ENCODE measurements at regions not wholly inside any gene's neighbourhood (a gene's known extent, or its start where the extent isn't known, plus 50 kb on each side); places are given as distances from the start of the nearest gene placed in this dataset.

DNA sequence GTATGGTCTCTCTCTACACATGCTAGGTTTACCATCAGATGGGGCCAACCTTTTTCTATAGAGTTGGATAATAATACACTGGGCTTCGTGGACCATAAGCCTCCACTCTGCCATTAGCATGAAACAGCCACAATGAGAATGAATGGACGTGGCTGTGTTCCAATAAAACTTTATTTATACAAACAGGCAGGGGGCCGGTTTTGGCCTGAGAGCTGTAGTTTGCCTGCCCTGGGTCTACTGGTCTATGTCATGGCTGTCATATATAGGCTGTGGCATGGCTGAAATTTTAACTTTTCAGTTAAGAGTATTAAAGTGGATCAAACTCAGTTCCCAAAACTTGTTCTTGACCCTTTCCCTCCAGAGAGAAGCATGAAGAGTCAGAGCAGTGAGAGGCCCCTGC is 120.3 kb upstream of the MYL2 start:
- H3K4me3 ChIP-seq (ENCODE audit: extremely low read depth, insufficient read depth, low read length, poor library complexity, severe bottlenecking): no peak overlapping the region
- no peak overlapping the region for H3K27ac ChIP-seq (ENCODE audit: low read depth, low read length, severe bottlenecking)
- no peaks in the 10 kb centered on the region for H3K36me3 ChIP-seq (ENCODE audit: control insufficient read depth, insufficient read depth, low read length)
- H3K4me1 ChIP-seq (ENCODE audit: control insufficient read depth, insufficient read depth, low read length, poor library complexity, severe bottlenecking): peaks cover 6% of the 10 kb centered on the region
- H3K9me3 ChIP-seq (ENCODE audit: control insufficient read depth, low read length): no peaks in the 10 kb centered on the region
- 90 to 96% methylated on average over 2 to 3 of the region's 3 CpGs for WGBS, 2 experiments (ENCODE audit: insufficient coverage in 2 of 2)

DNA sequence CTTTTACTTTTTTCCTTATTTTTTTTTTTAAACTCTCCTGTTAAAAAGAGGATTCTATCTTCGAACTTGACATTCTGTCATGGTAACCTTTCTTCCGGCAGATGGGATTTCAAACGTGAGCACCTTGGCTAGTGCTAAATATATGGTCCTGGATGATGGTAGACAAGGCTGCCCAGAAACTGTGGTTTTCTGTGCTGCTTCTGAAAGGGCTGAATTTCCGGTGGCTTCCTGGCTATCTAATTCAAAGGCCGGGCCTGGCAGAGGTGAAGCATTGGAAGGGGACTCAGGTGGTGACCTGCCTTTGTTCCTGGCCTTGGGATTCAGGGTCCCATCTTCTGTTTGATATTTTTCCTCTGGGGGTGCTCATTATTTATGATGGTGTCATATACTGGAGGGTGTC is 118.6 kb upstream of the MYL2 start:
- Histone ChIP-seq H3K4me1 (ENCODE audit: control insufficient read depth, insufficient read depth, low read length, poor library complexity, severe bottlenecking) (peaks cover 14% of the 10 kb centered on the region), H3K4me3 (ENCODE audit: extremely low read depth, insufficient read depth, low read length, poor library complexity, severe bottlenecking) (no peak overlapping the region), H3K9me3 (ENCODE audit: control insufficient read depth, low read length) (no peaks in the 10 kb centered on the region), H3K36me3 (ENCODE audit: control insufficient read depth, insufficient read depth, low read length) (no peaks in the 10 kb centered on the region), H3K27ac (ENCODE audit: low read depth, low read length, severe bottlenecking) (no peak overlapping the region)
- 78 to 91% methylated on average over 5 of the region's 5 CpGs for WGBS, 2 experiments (ENCODE audit: insufficient coverage in 2 of 2)

DNA sequence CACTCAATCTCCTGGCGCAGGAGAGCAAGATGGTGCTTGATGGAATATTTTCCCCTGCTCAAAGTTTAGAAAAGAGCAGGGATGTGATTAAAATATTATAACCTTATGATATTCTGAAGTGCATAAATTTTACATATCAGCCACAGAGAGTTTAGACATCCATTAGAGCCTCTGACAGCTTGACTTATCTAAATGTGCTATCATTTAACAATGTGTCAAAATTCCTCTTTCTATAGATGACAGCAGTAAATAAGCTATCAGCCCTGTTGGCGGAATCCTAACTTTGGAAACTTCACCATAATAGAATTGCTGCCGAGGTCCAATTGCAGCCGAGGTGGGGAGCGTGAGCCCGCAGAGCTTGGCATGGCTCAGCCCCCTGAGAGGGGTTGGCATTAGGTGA is 117.7 kb upstream of the MYL2 start:
- no peaks in the 10 kb centered on the region for H3K9me3 ChIP-seq (ENCODE audit: control insufficient read depth, low read length)
- WGBS, 2 experiments (ENCODE audit: insufficient coverage in 2 of 2): no CpG with 5 or more reads among the region's 6 CpGs
- no peak overlapping the region for H3K27ac ChIP-seq (ENCODE audit: low read depth, low read length, severe bottlenecking)
- no peaks in the 10 kb centered on the region for H3K36me3 ChIP-seq (ENCODE audit: control insufficient read depth, insufficient read depth, low read length)
- peaks cover 14% of the 10 kb centered on the region for H3K4me1 ChIP-seq (ENCODE audit: control insufficient read depth, insufficient read depth, low read length, poor library complexity, severe bottlenecking)
- no peak overlapping the region for H3K4me3 ChIP-seq (ENCODE audit: extremely low read depth, insufficient read depth, low read length, poor library complexity, severe bottlenecking)

DNA sequence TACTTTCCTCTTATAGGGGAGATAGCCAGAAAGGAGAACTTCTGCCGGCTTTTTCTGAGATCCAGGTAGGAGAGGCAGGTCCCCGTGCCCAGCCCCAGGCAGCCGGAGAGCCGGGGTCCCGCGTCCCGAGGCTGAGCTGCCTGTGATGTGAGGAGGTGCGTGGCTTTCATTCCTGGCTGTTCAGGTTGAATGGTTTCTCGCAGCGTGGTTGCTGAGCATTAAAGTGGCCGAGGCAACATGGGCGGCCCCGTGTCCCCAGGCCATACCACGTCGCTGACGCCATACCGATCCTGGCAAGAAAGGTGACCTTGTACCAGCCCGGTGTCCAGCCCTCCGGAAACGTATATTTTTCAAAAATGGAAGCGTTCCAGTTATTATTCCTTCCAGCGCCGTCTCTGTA is 116.7 kb upstream of the MYL2 start:
- H3K4me3 ChIP-seq (ENCODE audit: extremely low read depth, insufficient read depth, low read length, poor library complexity, severe bottlenecking): no peak overlapping the region
- WGBS, 2 experiments (ENCODE audit: insufficient coverage in 2 of 2): 84 to 85% methylated on average over 19 to 23 of the region's 23 CpGs

DNA sequence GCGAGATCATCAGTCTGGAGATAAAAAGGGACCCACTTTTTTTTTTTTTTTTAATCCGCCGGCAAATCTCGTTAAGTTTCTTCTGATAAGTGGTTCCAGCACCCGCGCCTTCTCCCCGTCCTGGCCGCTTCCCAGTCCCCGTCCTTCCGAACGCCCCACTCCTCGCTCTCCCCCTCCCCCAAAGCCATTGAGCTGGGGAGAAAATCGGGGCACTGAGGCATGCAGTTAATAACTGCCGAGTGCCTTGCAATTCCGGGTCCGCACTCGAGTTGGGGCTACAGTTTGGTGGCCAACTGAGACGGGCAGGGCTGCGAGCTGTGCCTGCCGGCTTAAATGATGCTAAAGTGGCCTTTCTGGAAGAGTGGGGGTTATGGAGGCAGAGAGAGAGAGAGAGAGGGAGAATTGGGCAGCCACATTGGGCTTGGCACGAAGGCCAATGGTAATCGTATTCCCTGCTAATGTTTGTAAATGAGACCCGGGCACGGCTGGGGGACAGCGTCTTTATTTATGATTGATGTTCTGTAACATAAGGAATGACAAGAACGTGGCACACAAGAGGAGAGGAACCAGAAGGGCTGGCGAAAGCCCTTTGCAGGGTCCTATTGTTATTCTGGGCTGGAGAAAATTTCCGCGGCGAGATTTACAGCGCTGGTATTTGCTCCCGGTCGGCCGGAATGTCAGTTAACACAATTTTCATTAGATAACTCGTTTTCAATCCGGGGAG is 115.4 kb upstream of the MYL2 start:
- H3K36me3 ChIP-seq (ENCODE audit: control insufficient read depth, insufficient read depth, low read length): no peaks in the 10 kb centered on the region
- peak overlapping the region; percentile 51 for H3K4me3 ChIP-seq (ENCODE audit: extremely low read depth, insufficient read depth, low read length, poor library complexity, severe bottlenecking)
- peaks cover 14% of the 10 kb centered on the region for H3K4me1 ChIP-seq (ENCODE audit: control insufficient read depth, insufficient read depth, low read length, poor library complexity, severe bottlenecking)
- H3K27ac ChIP-seq (ENCODE audit: low read depth, low read length, severe bottlenecking): no peak overlapping the region
- H3K9me3 ChIP-seq (ENCODE audit: control insufficient read depth, low read length): no peaks in the 10 kb centered on the region
- 1 to 2% methylated on average over 23 to 24 of the region's 36 CpGs for WGBS, 2 experiments (ENCODE audit: insufficient coverage in 2 of 2)

More for the DNA sequence above, 116.7 kb upstream of the MYL2 start:
- Histone ChIP-seq H3K27ac (ENCODE audit: low read depth, low read length, severe bottlenecking) (no peak overlapping the region), H3K9me3 (ENCODE audit: control insufficient read depth, low read length) (no peaks in the 10 kb centered on the region), H3K36me3 (ENCODE audit: control insufficient read depth, insufficient read depth, low read length) (no peaks in the 10 kb centered on the region), H3K4me1 (ENCODE audit: control insufficient read depth, insufficient read depth, low read length, poor library complexity, severe bottlenecking) (peaks cover 14% of the 10 kb centered on the region)

DNA sequence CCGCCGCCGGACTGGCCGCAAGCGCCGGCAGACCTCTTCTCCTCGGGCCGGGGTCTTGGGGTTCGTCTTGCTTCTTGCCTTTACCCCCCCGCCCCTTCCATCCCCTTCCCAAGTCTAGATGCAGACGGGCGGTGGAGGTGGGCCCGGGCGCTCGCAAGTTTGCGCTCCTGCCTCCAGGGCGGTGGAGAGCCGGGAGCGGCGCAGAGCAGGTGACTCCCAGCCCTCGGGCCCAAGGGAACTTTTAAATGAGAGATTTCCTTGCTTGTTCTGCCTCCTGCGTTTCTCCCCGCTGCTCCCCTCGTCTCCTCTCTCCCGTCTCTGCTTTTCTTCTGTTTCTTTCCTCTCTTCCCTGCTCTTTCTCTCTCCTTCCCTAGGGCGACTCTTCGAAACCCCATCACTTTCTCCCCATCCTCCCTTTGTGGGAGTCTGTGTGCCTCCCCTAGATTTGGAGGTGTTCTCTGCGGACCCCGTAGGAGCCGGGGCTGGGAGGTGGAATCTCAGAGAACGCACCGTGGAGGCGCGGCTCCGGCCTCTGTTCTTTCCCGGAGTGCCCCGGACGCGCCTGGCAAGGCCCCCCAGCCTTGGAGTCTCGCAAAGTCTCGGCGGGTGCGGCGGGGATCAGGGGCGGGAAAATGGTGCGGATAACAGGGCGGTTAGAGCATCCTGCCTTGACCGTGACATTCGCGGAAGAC is 114.7 kb upstream of the MYL2 start:
- H3K4me3 ChIP-seq (ENCODE audit: extremely low read depth, insufficient read depth, low read length, poor library complexity, severe bottlenecking): peak overlapping the region; percentile 51
- no peaks in the 10 kb centered on the region for H3K9me3 ChIP-seq (ENCODE audit: control insufficient read depth, low read length)
- H3K4me1 ChIP-seq (ENCODE audit: control insufficient read depth, insufficient read depth, low read length, poor library complexity, severe bottlenecking): peaks cover 14% of the 10 kb centered on the region
- H3K27ac ChIP-seq (ENCODE audit: low read depth, low read length, severe bottlenecking): no peak overlapping the region
- WGBS, 2 experiments (ENCODE audit: insufficient coverage in 2 of 2): 0 to 2% methylated on average over 33 to 40 of the region's 50 CpGs
- H3K36me3 ChIP-seq (ENCODE audit: control insufficient read depth, insufficient read depth, low read length): no peaks in the 10 kb centered on the region

DNA sequence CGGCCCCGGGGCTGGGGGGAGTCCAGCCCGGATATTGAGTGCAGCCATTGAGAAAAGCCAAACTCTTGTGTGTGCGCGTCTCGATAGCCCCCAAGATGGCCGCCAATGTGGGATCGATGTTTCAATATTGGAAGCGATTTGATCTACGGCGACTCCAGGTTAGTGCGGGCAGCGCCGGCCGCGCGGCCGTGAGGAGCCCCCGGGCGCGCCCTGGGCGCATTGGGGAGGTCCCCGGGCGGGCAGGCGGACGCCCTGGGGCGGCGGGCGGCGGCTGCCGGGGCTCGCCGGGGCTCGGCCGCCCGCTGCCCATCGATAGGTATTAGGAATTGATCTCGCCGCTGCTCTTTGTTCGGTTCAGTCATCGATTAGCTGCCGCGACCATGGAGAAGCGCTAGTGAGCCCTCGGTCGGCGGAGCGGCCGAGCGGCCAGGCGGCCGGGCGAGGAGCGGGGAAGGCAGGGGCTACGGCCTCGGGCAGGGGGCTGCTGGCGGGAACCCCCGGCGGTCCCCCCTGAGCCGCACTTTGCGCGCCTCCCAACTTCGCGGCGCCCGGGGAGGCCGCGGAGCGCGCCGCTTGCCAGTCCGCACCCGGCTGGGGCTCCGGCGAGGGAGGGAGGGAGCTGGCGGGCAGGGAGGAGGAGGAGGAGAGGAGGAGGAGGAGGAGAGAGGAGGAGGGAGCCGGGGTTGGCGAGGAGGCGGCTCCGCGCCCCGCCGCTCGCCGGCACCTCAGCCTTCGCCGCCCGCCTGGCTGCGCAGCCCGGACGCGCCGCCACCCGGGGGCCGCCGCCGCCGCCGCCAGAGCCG is 113.9 kb upstream of the MYL2 start, which contains the start of gene CUX2:
CUX2 (plus strand) TSS at position 83 of the 803 bp plus-strand sequence.
- Histone ChIP-seq H3K36me3 (ENCODE audit: control insufficient read depth, insufficient read depth, low read length) (no peaks in the 10 kb centered on the region), H3K9me3 (ENCODE audit: control insufficient read depth, low read length) (no peaks in the 10 kb centered on the region), H3K4me3 (ENCODE audit: extremely low read depth, insufficient read depth, low read length, poor library complexity, severe bottlenecking) (peak within 1 kb of the TSS; percentile 51), H3K4me1 (ENCODE audit: control insufficient read depth, insufficient read depth, low read length, poor library complexity, severe bottlenecking) (peaks cover 14% of the 10 kb centered on the region), H3K27ac (ENCODE audit: low read depth, low read length, severe bottlenecking) (no peak within 1 kb of the TSS)
- WGBS, 2 experiments (ENCODE audit: insufficient coverage in 2 of 2): 0% methylated on average over 52 to 59 of the region's 100 CpGs

DNA sequence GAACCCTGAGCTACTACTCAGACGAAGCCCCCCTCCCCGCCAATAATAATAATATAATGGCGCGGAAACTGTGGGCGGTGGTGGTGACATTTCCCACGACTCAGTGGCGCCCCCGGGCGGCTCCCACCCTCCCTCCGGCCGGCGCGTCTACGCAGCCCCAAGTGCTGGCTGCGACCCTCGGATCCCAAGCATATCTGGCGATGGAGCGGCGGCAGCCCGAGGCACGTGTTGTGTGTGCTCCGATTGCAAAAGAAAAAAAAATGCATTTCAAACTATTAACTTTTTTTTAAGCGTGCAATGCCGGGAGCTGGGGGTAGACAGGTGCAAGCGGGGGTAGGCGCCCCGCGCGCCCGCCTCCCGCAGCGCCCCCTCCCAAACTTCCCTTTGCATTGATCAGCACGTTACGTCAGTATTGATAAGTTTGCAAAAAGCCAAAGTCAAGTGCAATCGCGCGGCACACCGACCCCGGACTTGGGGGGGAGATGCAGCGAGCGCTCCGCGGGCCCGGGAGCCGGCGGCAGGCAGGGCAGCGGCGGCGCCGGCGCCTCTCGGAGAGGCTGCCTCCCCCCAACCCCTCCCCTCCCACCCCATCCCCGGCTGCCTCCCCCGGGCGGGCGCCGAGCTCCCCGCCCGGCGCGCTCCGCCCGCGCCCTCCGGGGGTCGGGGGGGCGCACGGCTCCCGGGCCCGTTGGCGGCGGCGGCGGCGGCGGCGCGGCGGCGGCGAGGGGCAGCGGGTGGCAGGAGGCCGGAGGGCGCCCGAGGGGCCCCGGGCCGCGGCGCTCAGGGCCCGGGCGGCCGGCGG is 113.1 kb upstream of the MYL2 start:
- no peaks in the 10 kb centered on the region for H3K9me3 ChIP-seq (ENCODE audit: control insufficient read depth, low read length)
- WGBS, 2 experiments (ENCODE audit: insufficient coverage in 2 of 2): 0 to 1% methylated on average over 28 to 43 of the region's 93 CpGs
- H3K4me1 ChIP-seq (ENCODE audit: control insufficient read depth, insufficient read depth, low read length, poor library complexity, severe bottlenecking): peaks cover 14% of the 10 kb centered on the region
- H3K4me3 ChIP-seq (ENCODE audit: extremely low read depth, insufficient read depth, low read length, poor library complexity, severe bottlenecking): peak overlapping the region; percentile 51
- no peak overlapping the region for H3K27ac ChIP-seq (ENCODE audit: low read depth, low read length, severe bottlenecking)
- no peaks in the 10 kb centered on the region for H3K36me3 ChIP-seq (ENCODE audit: control insufficient read depth, insufficient read depth, low read length)

DNA sequence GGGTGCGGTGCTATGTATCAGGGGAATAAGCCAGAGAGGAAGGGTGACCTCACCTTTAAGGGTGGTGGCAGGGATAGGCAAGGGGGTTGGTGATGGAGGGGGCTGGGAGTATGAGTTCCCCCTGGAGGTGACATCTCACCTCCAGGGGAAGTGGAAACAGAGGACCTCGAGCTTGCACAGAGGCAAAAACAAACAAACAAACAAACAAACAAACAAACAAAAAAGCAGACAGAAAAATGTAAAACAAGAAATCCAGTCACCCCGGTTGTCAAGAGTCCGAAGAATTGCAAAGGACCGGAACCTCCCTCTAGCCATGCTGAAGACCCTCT is 112.2 kb upstream of the MYL2 start:
- no peak overlapping the region for H3K27ac ChIP-seq (ENCODE audit: low read depth, low read length, severe bottlenecking)
- H3K4me1 ChIP-seq (ENCODE audit: control insufficient read depth, insufficient read depth, low read length, poor library complexity, severe bottlenecking): peaks cover 14% of the 10 kb centered on the region
- no peaks in the 10 kb centered on the region for H3K36me3 ChIP-seq (ENCODE audit: control insufficient read depth, insufficient read depth, low read length)
- 65 to 70% methylated on average over 3 to 4 of the region's 5 CpGs for WGBS, 2 experiments (ENCODE audit: insufficient coverage in 2 of 2)
- no peak overlapping the region for H3K4me3 ChIP-seq (ENCODE audit: extremely low read depth, insufficient read depth, low read length, poor library complexity, severe bottlenecking)
- no peaks in the 10 kb centered on the region for H3K9me3 ChIP-seq (ENCODE audit: control insufficient read depth, low read length)

DNA sequence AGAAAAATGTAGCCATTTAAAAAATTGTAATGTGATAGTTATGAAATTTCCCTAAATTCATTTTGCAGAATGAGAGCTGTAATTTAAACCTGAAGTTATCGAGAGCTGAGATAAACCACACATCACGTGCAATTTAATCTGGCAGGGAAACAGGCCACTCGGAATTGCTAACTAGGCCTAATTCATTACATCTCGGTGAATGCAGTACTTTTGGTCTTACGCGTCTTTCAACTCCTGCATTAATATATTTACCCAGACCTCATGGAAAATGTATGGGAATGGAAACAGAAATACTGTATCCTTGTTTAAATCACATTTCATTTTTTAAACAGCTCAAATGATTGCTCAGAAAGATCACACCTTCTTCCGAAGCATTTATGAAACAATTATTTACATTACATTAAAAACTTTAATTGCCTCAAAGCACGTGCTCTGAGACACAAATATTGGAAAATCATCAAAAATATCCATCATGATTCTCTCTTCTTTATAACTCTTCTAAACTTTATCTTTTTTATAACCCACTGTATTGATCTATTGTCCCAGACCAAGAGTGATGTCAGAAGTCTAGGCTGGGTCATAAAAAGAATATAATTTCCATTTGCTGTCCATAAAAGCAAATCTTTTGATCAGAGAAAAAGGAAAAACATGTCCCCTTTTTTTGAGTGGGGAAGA is 111.7 kb upstream of the MYL2 start:
- no peaks in the 10 kb centered on the region for H3K9me3 ChIP-seq (ENCODE audit: control insufficient read depth, low read length)
- no peak overlapping the region for H3K27ac ChIP-seq (ENCODE audit: low read depth, low read length, severe bottlenecking)
- H3K36me3 ChIP-seq (ENCODE audit: control insufficient read depth, insufficient read depth, low read length): no peaks in the 10 kb centered on the region
- no peak overlapping the region for H3K4me3 ChIP-seq (ENCODE audit: extremely low read depth, insufficient read depth, low read length, poor library complexity, severe bottlenecking)
- WGBS, 2 experiments (ENCODE audit: insufficient coverage in 2 of 2): 84 to 93% methylated on average over 6 of the region's 8 CpGs
- H3K4me1 ChIP-seq (ENCODE audit: control insufficient read depth, insufficient read depth, low read length, poor library complexity, severe bottlenecking): peaks cover 14% of the 10 kb centered on the region

Measured in mesodermal cell (in vitro differentiated cells).